Muscle of leg (tissue), 3 donors: ENCODE measurements at regions not wholly inside any gene's neighbourhood (a gene's known extent, or its start where the extent isn't known, plus 50 kb on each side); places are given as distances from the start of the nearest gene placed in this dataset.
A peak's percentile ranks its signal among the peaks of the same experiment; 100 is the strongest.
"Not testable (repeated sequence)": the region's sequence is repeated elsewhere in the genome, so short reads cannot be mapped to it uniquely, and the experiment has no call there.

ENCODE experiments used
- DNase-seq: peaks from one replicate; pipeline ENCODE4 v3.0.0; 2013
- H3K27ac ChIP-seq: one replicate; pipeline ENCODE4 v1.5.1; 2013; ENCODE audit warnings: mild to moderate bottlenecking, low read length, control low read depth
- H3K27me3 ChIP-seq: one replicate; pipeline ENCODE4 v1.6.1; 2013; ENCODE audit warnings: low read length; ENCODE audit not compliant: control insufficient read depth, insufficient read depth
- H3K36me3 ChIP-seq: one replicate; pipeline ENCODE4 v1.6.1; 2013; ENCODE audit warnings: low read length; ENCODE audit not compliant: control insufficient read depth, insufficient read depth
- H3K4me1 ChIP-seq: one replicate; pipeline ENCODE4 v1.6.1; 2013; ENCODE audit warnings: low read length; ENCODE audit not compliant: control insufficient read depth, insufficient read depth
- H3K4me3 ChIP-seq: one replicate; pipeline ENCODE4 v1.5.1; 2013; ENCODE audit warnings: low read length, control low read depth
- H3K9me3 ChIP-seq: replicated peaks from 2 replicates; pipeline ENCODE4 v1.6.1; 2013; ENCODE audit warnings: low read depth, low read length; ENCODE audit not compliant: control insufficient read depth
- WGBS: methylation state at CpG from one replicate; pipeline ENCODE4 v1.1.5; 2013; ENCODE audit warnings: missing lambda C conversion rate; ENCODE audit not compliant: insufficient coverage; 5-methylcytosine and 5-hydroxymethylcytosine counted together

DNA sequence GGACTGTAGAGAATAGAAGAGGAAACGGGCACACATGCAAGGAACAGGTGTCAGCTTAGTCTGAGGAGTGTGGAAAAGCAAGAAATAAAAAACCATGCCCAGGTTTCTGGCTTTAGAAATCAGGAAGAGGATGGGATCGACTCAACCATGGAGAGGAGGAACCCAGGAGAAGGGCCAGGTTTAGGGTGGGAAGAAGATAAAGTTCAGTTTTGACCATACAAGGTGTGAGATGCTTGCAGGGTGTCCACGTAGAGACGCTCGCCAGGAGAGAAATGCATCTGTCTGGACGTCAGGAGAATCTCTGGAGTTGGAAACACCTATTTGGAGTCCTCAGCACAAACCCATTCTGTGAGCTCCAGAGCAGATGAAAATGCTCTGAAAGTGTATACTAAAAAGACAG, 275.1 kb downstream of the CYRIA start:
- DNase-seq = no peak
- Histone ChIP-seq H3K4me1 (peaks cover 26% of the 10 kb centered on the region), H3K27ac (no peak overlapping the region), H3K4me3 (no peak overlapping the region), H3K27me3 (peaks cover 2% of the 10 kb centered on the region), H3K36me3 (no peaks in the 10 kb centered on the region), H3K9me3 (no peaks in the 10 kb centered on the region)
- 86% methylated on average over 3 of the region's 6 CpGs for WGBS

DNA sequence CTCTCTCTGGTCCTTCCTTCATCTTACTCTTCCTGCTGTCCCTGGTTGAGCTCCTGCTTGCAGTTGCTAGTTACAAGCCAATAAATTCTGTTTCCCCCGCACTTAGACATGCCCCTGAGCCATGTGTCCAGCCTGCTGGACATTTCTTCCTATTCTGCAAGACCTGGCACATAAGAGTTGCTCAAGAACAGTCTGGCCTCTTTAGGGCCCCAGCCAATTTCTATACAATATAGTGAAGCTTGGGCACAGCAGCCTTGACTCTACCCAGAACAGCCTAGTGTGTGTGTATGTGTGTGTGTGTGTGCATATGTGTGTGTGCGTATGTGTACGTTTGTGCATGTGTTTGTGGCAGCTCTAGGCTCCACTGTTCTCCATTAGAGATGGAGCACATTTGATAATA, 276.0 kb downstream of the CYRIA start:
- WGBS = 72% methylated on average over 3 of the region's 3 CpGs
- Histone ChIP-seq H3K27me3 (peaks cover 2% of the 10 kb centered on the region), H3K4me1 (peaks cover 26% of the 10 kb centered on the region), H3K27ac (no peak overlapping the region), H3K36me3 (no peaks in the 10 kb centered on the region), H3K4me3 (no peak overlapping the region), H3K9me3 (no peaks in the 10 kb centered on the region)
- DNase-seq = no peak

DNA sequence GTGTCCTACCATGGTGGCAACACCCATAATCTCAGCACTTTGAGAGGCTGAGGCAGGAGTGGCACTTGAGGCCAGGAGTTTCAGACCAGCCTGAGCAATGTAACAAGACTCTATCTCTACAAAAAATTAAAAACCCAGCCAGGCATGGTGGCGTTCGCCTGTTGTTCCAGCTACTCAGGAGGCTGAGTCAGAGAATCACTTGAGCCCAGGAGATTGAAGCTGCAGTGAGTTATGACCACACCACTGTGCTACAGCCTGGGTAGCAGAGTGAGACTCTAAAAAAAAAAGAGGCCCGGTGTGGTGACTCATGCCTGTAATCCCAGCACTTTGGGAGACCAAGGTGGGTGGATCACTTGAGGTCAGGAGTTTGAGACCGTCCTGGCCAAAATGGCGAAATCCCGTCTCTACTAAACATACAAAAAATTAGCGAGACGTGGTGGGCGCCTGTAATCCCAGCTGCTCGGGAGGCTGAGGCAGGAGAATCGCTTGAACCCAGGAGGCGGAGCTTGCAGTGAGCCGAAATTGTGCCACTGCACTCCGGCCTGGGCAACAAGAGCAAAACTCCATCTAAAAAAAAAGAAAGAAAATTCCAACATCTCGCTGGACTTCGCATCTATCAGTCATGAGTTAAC, 277.3 kb downstream of the CYRIA start:
- H3K27ac ChIP-seq, H3K36me3 ChIP-seq, H3K9me3 ChIP-seq, H3K27me3 ChIP-seq, DNase-seq, H3K4me3 ChIP-seq: not testable (repeated sequence)
- 97% methylated on average over 11 of the region's 16 CpGs for WGBS
- peaks cover 17% of the 10 kb centered on the region for H3K4me1 ChIP-seq

DNA sequence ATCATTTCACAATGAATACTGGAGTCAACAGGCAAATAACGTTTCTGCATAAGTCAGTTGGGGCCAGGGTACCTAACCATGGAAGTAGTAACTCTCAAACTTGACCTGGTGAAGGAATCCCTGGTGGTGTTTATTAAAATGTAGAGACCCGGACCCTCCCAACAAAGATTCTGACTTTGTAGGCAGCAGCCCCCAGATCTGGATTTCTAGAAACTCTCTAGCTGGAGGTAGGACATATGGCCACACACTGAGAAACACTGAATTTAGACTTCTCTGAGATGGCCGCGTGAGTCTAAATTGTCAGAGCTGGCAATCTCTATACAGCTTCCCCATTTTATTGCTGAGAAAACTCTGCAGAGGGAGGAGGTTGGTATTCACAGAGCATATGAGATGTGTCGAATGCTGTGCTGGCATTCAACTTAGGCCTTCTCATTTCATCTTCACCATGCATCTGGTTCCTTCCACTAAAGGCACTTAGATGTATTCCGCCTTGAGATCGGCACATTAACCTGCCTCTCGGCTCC, 278.1 kb downstream of the CYRIA start:
- Histone ChIP-seq H3K36me3 (no peaks in the 10 kb centered on the region), H3K4me1 (peaks cover 11% of the 10 kb centered on the region), H3K9me3 (no peaks in the 10 kb centered on the region), H3K27ac (no peak overlapping the region), H3K4me3 (no peak overlapping the region), H3K27me3 (no peaks in the 10 kb centered on the region)
- DNase-seq = no peak
- 76% methylated on average over 3 of the region's 8 CpGs for WGBS

DNA sequence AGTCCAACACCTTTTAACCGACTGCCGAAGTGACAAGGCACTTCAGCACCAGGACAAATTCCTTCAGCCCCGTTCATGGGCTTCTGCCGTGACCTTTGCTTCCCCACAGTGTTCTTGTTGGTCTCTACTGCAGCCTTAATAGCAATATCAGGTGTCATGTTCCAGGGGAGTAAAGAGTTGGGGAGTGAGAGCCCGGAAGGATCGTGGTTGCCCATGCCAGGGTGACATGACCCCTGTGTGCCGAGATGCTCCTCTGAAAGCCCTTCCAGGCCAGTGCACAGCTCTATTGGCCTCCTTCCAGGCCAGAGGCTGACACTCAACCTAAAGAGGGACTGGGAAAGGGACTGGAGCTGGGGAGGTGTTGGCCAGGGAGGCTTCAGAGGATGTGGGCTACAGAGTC, 279.2 kb downstream of the CYRIA start:
- Histone ChIP-seq H3K36me3 (no peaks in the 10 kb centered on the region), H3K27ac (no peak overlapping the region), H3K9me3 (no peaks in the 10 kb centered on the region), H3K4me1 (peaks cover 4% of the 10 kb centered on the region), H3K27me3 (no peaks in the 10 kb centered on the region), H3K4me3 (no peak overlapping the region)
- 34% methylated on average over 6 of the region's 7 CpGs for WGBS
- DNase-seq = no peak

DNA sequence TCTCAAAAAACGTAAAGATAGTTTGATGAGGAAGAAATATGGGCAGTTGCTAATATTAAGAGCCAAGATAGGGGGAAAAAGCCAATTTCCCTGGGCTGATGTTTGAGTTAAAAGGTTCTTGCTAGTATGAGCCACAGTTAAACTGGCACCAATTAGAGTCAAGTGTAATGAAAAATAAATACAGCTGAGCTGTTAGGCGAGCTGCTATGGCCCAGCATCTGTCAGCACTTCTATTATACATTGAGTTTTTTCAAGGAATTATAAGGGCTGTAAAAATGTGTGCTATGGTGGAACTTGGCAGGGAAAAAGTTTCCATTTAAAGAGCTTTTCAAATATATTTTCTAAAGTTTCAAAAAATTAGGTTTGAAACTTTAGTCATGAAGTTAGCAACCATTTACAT, 279.6 kb downstream of the CYRIA start:
- no peaks in the 10 kb centered on the region for H3K27me3 ChIP-seq
- H3K27ac ChIP-seq = no peak overlapping the region
- no peaks in the 10 kb centered on the region for H3K36me3 ChIP-seq
- 20% methylated on average over 1 of the region's 2 CpGs for WGBS
- H3K4me1 ChIP-seq = peaks cover 4% of the 10 kb centered on the region
- H3K4me3 ChIP-seq = no peak overlapping the region
- no peaks in the 10 kb centered on the region for H3K9me3 ChIP-seq
- DNase-seq = peak; percentile 81

DNA sequence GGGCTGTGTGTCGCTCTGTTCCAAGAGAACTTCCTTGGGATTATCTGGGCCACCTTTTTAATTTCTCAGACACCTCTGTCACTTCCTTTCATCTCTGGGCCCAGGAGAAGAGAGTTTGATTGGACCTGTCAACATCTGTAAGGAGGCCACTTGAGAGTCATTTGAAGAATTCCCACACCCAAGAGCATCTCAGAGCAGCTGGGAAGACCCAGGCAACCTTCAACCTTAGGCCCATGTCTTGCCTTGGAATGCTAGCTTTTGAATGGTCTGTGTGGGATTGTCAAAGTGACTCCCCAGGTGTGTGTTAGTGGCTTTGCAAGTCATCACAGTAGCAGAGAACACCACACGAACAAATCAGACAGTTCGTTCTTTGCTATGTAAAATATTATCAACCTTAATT, 280.3 kb downstream of the CYRIA start:
- H3K27ac ChIP-seq = no peak overlapping the region
- WGBS = no CpG with 5 or more reads among the region's 3 CpGs
- H3K4me1 ChIP-seq = peaks cover 4% of the 10 kb centered on the region
- no peaks in the 10 kb centered on the region for H3K27me3 ChIP-seq
- no peaks in the 10 kb centered on the region for H3K36me3 ChIP-seq
- H3K9me3 ChIP-seq = no peaks in the 10 kb centered on the region
- no peak for DNase-seq
- H3K4me3 ChIP-seq = no peak overlapping the region

DNA sequence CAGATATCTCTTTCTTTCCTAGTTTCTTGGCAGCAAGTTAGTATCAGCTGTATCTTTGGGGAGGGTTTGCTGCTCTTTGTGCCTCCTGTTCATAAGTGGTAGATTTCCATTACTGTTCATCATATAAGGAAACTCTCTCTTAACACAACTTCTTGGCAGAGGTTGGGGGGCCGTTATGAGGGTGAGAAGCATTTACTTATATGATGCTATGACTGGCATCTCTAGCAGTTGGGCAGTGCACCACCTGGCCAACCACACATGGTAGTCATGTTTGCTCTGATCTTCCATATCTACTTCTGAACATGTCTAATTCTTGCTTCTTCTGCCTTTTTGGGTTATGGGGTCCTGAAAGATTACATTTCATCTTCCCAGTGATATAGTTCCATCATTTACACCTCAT, 282.2 kb downstream of the CYRIA start:
- Histone ChIP-seq H3K9me3 (no peaks in the 10 kb centered on the region), H3K27me3 (no peaks in the 10 kb centered on the region), H3K4me3 (no peak overlapping the region), H3K36me3 (no peaks in the 10 kb centered on the region), H3K27ac (no peak overlapping the region), H3K4me1 (peaks cover 4% of the 10 kb centered on the region)
- no CpG with 5 or more reads among the region's 1 CpG for WGBS
- DNase-seq = no peak

DNA sequence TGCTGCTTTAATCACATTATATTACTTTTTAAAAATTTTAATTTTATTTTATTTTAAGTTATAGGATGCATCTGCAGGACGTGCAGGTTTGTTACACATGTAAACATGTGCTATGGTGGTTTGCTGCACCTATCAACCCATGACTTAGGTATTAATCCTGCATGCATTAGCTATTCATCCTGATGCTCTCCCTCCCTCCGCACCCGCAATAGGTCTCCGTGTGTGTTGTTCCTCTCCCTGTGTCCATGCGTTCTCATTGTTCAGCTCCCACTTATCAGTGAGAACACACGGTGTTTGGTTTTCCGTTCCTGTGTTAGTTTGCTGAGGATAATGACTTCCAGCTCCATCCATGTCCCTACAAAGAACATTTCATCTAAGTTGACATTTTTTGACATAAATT, 283.2 kb downstream of the CYRIA start:
- DNase-seq = no peak
- H3K27ac ChIP-seq = no peak overlapping the region
- no peaks in the 10 kb centered on the region for H3K27me3 ChIP-seq
- H3K4me1 ChIP-seq = peaks cover 4% of the 10 kb centered on the region
- WGBS = 80% methylated on average over 1 of the region's 7 CpGs
- H3K36me3 ChIP-seq = no peaks in the 10 kb centered on the region
- no peak overlapping the region for H3K4me3 ChIP-seq
- H3K9me3 ChIP-seq = no peaks in the 10 kb centered on the region

DNA sequence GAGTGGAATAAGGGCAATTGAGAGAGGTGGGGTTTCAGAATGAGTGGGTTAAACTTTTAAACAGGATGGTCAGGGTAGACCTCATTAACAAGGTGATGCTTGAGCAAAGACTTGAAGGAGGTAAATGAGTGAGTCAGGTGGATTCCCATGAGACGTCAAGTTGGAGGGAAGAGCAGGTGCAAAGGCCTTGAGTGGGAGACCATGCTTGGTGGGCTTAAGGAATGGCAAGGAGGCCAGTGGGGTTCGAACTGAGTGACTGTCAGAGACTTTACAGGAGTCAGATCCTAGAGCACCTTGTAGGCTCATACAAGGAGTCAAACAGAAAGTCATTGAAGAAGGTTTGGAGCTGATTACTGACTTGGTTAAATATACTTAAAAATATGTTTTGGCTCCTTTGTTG, 284.1 kb downstream of the CYRIA start:
- WGBS = 76% methylated on average over 2 of the region's 2 CpGs
- Histone ChIP-seq H3K4me3 (no peak overlapping the region), H3K36me3 (no peaks in the 10 kb centered on the region), H3K27me3 (no peaks in the 10 kb centered on the region), H3K9me3 (no peaks in the 10 kb centered on the region), H3K27ac (no peak overlapping the region), H3K4me1 (peaks cover 2% of the 10 kb centered on the region)
- no peak for DNase-seq

DNA sequence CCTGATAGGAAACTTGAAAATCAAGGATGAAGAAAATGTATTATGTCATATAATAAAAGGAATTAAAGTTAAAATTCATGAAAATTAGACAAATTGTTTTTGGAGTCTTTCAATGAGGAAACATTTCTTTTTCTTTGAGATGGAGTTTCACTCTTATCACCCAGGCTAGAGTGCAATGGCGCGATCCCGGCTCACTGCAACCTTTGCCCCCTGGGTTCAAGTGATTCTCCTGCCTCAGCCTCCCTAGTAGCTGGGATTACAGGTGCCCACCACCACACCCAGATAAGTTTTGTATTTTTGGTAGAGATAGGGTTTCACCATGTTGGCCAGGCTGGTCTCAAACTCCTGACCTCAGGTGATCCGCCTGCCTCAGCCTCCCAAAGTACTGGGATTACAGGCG, 285.7 kb downstream of the CYRIA start:
- H3K27me3 ChIP-seq, H3K4me3 ChIP-seq, H3K27ac ChIP-seq, H3K36me3 ChIP-seq, H3K9me3 ChIP-seq, DNase-seq, H3K4me1 ChIP-seq: not testable (repeated sequence)
- WGBS = no CpG with 5 or more reads among the region's 5 CpGs
